ENCODE measurements at regions not wholly inside any gene's neighbourhood (a gene's known extent, or its start where the extent isn't known, plus 50 kb on each side); places are given as distances from the start of the nearest gene placed in this dataset.
"Not testable (repeated sequence)": the region's sequence is repeated elsewhere in the genome, so short reads cannot be mapped to it uniquely, and the experiment has no call there.

- peaks cover 2% of the 10 kb centered on the region for H3K27me3 ChIP-seq (ENCODE audit: control insufficient read depth, insufficient read depth, low read length)
- no peak for DNase-seq
- H3K27ac ChIP-seq (ENCODE audit: low read length): no peak overlapping the region
- no peaks in the 10 kb centered on the region for H3K9me3 ChIP-seq (replicated peaks; ENCODE audit: control insufficient read depth, low read depth, low read length)
- no peak overlapping the region for H3K4me3 ChIP-seq (ENCODE audit: low read length)
- H3K4me1 ChIP-seq (ENCODE audit: control insufficient read depth, insufficient read depth, low read length): no peaks in the 10 kb centered on the region
- H3K36me3 ChIP-seq (ENCODE audit: control insufficient read depth, insufficient read depth, low read length): no peaks in the 10 kb centered on the region
These were observed 86.4 kb upstream of the SEZ6L start for GRCh38 chr22:26082866-26083265.

- WGBS (ENCODE audit: insufficient coverage): no CpG with 5 or more reads among the region's 1 CpG
- H3K4me1 ChIP-seq (ENCODE audit: control insufficient read depth, insufficient read depth, low read length): no peaks in the 10 kb centered on the region
- no peaks in the 10 kb centered on the region for H3K36me3 ChIP-seq (ENCODE audit: control insufficient read depth, insufficient read depth, low read length)
- H3K27me3 ChIP-seq (ENCODE audit: control insufficient read depth, insufficient read depth, low read length): peaks cover 4% of the 10 kb centered on the region
- no peaks in the 10 kb centered on the region for H3K9me3 ChIP-seq (replicated peaks; ENCODE audit: control insufficient read depth, low read depth, low read length)
- peak; percentile 1 for DNase-seq
- H3K4me3 ChIP-seq (ENCODE audit: low read length): no peak overlapping the region
- no peak overlapping the region for H3K27ac ChIP-seq (ENCODE audit: low read length)
These were observed 82.9 kb upstream of the SEZ6L start for GRCh38 chr22:26086359-26086758.

GRCh38 chr22:26087816-26088215 is 81.4 kb upstream of the SEZ6L start:
- Histone ChIP-seq H3K27me3 (ENCODE audit: control insufficient read depth, insufficient read depth, low read length) (peaks cover 4% of the 10 kb centered on the region), H3K4me1 (ENCODE audit: control insufficient read depth, insufficient read depth, low read length) (no peaks in the 10 kb centered on the region)

GRCh38 chr22:26090821-26091220 is 78.4 kb upstream of the SEZ6L start:
- 61% methylated on average over 5 of the region's 6 CpGs for WGBS (ENCODE audit: insufficient coverage)
- no peak overlapping the region for H3K4me3 ChIP-seq (ENCODE audit: low read length)
- no peak for DNase-seq
- H3K4me1 ChIP-seq (ENCODE audit: control insufficient read depth, insufficient read depth, low read length): no peaks in the 10 kb centered on the region
- peaks cover 2% of the 10 kb centered on the region for H3K27me3 ChIP-seq (ENCODE audit: control insufficient read depth, insufficient read depth, low read length)
- H3K27ac ChIP-seq (ENCODE audit: low read length): no peak overlapping the region
- H3K36me3 ChIP-seq (ENCODE audit: control insufficient read depth, insufficient read depth, low read length): no peaks in the 10 kb centered on the region
- H3K9me3 ChIP-seq (replicated peaks; ENCODE audit: control insufficient read depth, low read depth, low read length): no peaks in the 10 kb centered on the region

More at GRCh38 chr22:26087816-26088215, 81.4 kb upstream of the SEZ6L start:
- WGBS (ENCODE audit: insufficient coverage): 68% methylated on average over 4 of the region's 8 CpGs
- no peaks in the 10 kb centered on the region for H3K36me3 ChIP-seq (ENCODE audit: control insufficient read depth, insufficient read depth, low read length)
- no peak overlapping the region for H3K27ac ChIP-seq (ENCODE audit: low read length)
- no peak for DNase-seq
- H3K4me3 ChIP-seq (ENCODE audit: low read length): no peak overlapping the region
- H3K9me3 ChIP-seq (replicated peaks; ENCODE audit: control insufficient read depth, low read depth, low read length): no peaks in the 10 kb centered on the region

GRCh38 chr22:26094497-26094896 is 74.8 kb upstream of the SEZ6L start:
- WGBS (ENCODE audit: insufficient coverage): no CpG with 5 or more reads among the region's 7 CpGs
- DNase-seq; H3K4me3 ChIP-seq (ENCODE audit: low read length); H3K9me3 ChIP-seq (replicated peaks; ENCODE audit: control insufficient read depth, low read depth, low read length); H3K4me1 ChIP-seq (ENCODE audit: control insufficient read depth, insufficient read depth, low read length); H3K27ac ChIP-seq (ENCODE audit: low read length); H3K27me3 ChIP-seq (ENCODE audit: control insufficient read depth, insufficient read depth, low read length); H3K36me3 ChIP-seq (ENCODE audit: control insufficient read depth, insufficient read depth, low read length): not testable (repeated sequence)

- Histone ChIP-seq H3K4me3 (ENCODE audit: low read length) (no peak overlapping the region), H3K36me3 (ENCODE audit: control insufficient read depth, insufficient read depth, low read length) (no peaks in the 10 kb centered on the region), H3K9me3 (replicated peaks; ENCODE audit: control insufficient read depth, low read depth, low read length) (no peaks in the 10 kb centered on the region), H3K4me1 (ENCODE audit: control insufficient read depth, insufficient read depth, low read length) (no peaks in the 10 kb centered on the region), H3K27ac (ENCODE audit: low read length) (no peak overlapping the region), H3K27me3 (ENCODE audit: control insufficient read depth, insufficient read depth, low read length) (peaks cover 2% of the 10 kb centered on the region)
- WGBS (ENCODE audit: insufficient coverage): 83% methylated on average over 1 of the region's 8 CpGs
- DNase-seq: no peak
These were observed 73.9 kb upstream of the SEZ6L start for GRCh38 chr22:26095256-26095956.

- H3K36me3 ChIP-seq (ENCODE audit: control insufficient read depth, insufficient read depth, low read length): no peaks in the 10 kb centered on the region
- H3K9me3 ChIP-seq (replicated peaks; ENCODE audit: control insufficient read depth, low read depth, low read length): no peaks in the 10 kb centered on the region
- no peak overlapping the region for H3K4me3 ChIP-seq (ENCODE audit: low read length)
- H3K27ac ChIP-seq (ENCODE audit: low read length): no peak overlapping the region
- WGBS (ENCODE audit: insufficient coverage): no CpG with 5 or more reads among the region's 1 CpG
- no peaks in the 10 kb centered on the region for H3K4me1 ChIP-seq (ENCODE audit: control insufficient read depth, insufficient read depth, low read length)
- DNase-seq: no peak
- no peaks in the 10 kb centered on the region for H3K27me3 ChIP-seq (ENCODE audit: control insufficient read depth, insufficient read depth, low read length)
These were observed 71.9 kb upstream of the SEZ6L start for GRCh38 chr22:26097411-26097810.

- no peak for DNase-seq
- H3K9me3 ChIP-seq (replicated peaks; ENCODE audit: control insufficient read depth, low read depth, low read length): no peaks in the 10 kb centered on the region
- no peak overlapping the region for H3K27ac ChIP-seq (ENCODE audit: low read length)
- no peaks in the 10 kb centered on the region for H3K4me1 ChIP-seq (ENCODE audit: control insufficient read depth, insufficient read depth, low read length)
- no peak overlapping the region for H3K4me3 ChIP-seq (ENCODE audit: low read length)
- no peaks in the 10 kb centered on the region for H3K36me3 ChIP-seq (ENCODE audit: control insufficient read depth, insufficient read depth, low read length)
- 67% methylated on average over 2 of the region's 3 CpGs for WGBS (ENCODE audit: insufficient coverage)
- no peaks in the 10 kb centered on the region for H3K27me3 ChIP-seq (ENCODE audit: control insufficient read depth, insufficient read depth, low read length)
These were observed 71.4 kb upstream of the SEZ6L start for GRCh38 chr22:26097840-26098239.

GRCh38 chr22:26103023-26103422 is 66.2 kb upstream of the SEZ6L start:
- DNase-seq: no peak
- Histone ChIP-seq H3K27ac (ENCODE audit: low read length) (no peak overlapping the region), H3K4me3 (ENCODE audit: low read length) (no peak overlapping the region), H3K4me1 (ENCODE audit: control insufficient read depth, insufficient read depth, low read length) (no peaks in the 10 kb centered on the region), H3K36me3 (ENCODE audit: control insufficient read depth, insufficient read depth, low read length) (no peaks in the 10 kb centered on the region), H3K9me3 (replicated peaks; ENCODE audit: control insufficient read depth, low read depth, low read length) (no peaks in the 10 kb centered on the region), H3K27me3 (ENCODE audit: control insufficient read depth, insufficient read depth, low read length) (no peaks in the 10 kb centered on the region)
- 91% methylated on average over 3 of the region's 3 CpGs for WGBS (ENCODE audit: insufficient coverage)

- no peak overlapping the region for H3K27ac ChIP-seq (ENCODE audit: low read length)
- no peaks in the 10 kb centered on the region for H3K4me1 ChIP-seq (ENCODE audit: control insufficient read depth, insufficient read depth, low read length)
- no peaks in the 10 kb centered on the region for H3K36me3 ChIP-seq (ENCODE audit: control insufficient read depth, insufficient read depth, low read length)
- H3K27me3 ChIP-seq (ENCODE audit: control insufficient read depth, insufficient read depth, low read length): no peaks in the 10 kb centered on the region
- no peak overlapping the region for H3K4me3 ChIP-seq (ENCODE audit: low read length)
- peaks cover 2% of the 10 kb centered on the region for H3K9me3 ChIP-seq (replicated peaks; ENCODE audit: control insufficient read depth, low read depth, low read length)
- no peak for DNase-seq
These were observed 62.9 kb upstream of the SEZ6L start for GRCh38 chr22:26106412-26106811.

Measured in muscle of leg (tissue), 3 donors.